GM23338 (cell line): ENCODE measurements at regions not wholly inside any gene's neighbourhood (a gene's known extent, or its start where the extent isn't known, plus 50 kb on each side); places are given as distances from the start of the nearest gene placed in this dataset.

ENCODE experiments used
- EZH2 ChIP-seq: fragments of 200-600 bp; sonication (generic); IDR thresholded peaks from one replicate; pipeline ENCODE4 v1.8.0; 2017; ENCODE audit warnings: antibody characterized with exemption, mild to moderate bottlenecking, low read depth; ENCODE audit not compliant: unreplicated experiment
- EZH2phosphoT487 ChIP-seq: fragments of 200-600 bp; sonication (generic); IDR thresholded peaks from one replicate; pipeline ENCODE4 v1.8.1; 2018; ENCODE audit warnings: antibody characterized with exemption; ENCODE audit not compliant: unreplicated experiment
- POLR2AphosphoS5 ChIP-seq: IDR thresholded peaks from 2 replicates; pipeline ENCODE4 v1.6.1; 2016; ENCODE audit warnings: antibody characterized with exemption, low read depth
- TF ChIP-seq, protein P1 (sequence below), 2 experiments: fragments of 200-600 bp in 1 of 2; sonication (generic) in 1 of 2; conservative IDR thresholded peaks; 2 replicates each; pipeline versions ENCODE4 v1.5.1 to v1.6.1; 2016 to 2017; ENCODE audit warnings: antibody characterized with exemption in 2 of 2, low read depth in 2 of 2, mild to moderate bottlenecking in 2 of 2, moderate library complexity in 1 of 2
- TF ChIP-seq, protein P2 (sequence below): IDR thresholded peaks from one replicate; pipeline ENCODE4 v1.6.1; 2018; ENCODE audit warnings: antibody characterized with exemption; ENCODE audit not compliant: unreplicated experiment
- TF ChIP-seq, protein P3 (sequence below): fragments of 250-450 bp; sonication (Bioruptor Pico); IDR thresholded peaks from 2 replicates; pipeline ENCODE4 v1.5.0; 2020; ENCODE audit warnings: mild to moderate bottlenecking, moderate library complexity

DNA sequence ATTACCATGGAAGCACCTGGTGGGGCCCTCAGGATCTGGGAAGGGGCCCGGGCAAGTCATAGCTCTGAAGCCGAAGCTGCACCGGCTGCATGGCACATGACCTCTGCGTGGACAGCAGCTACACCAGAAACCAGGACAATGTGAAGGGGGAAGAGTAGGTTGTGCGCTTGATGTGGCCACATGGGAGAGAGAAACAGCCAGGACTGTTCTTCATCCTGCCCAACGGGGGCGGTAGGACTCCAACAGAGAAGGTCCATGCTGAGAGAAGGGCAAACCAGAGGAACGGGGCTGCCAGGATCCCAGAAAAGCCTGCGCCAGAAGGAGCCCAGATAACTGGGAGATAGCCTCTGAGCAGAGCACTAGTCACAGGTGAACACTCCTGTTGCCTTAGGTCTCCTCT lies 54.9 kb upstream of the PRR20G start:
- no peak for TF ChIP-seq POLR2AphosphoS5
- TF ChIP-seq, protein P1, sequence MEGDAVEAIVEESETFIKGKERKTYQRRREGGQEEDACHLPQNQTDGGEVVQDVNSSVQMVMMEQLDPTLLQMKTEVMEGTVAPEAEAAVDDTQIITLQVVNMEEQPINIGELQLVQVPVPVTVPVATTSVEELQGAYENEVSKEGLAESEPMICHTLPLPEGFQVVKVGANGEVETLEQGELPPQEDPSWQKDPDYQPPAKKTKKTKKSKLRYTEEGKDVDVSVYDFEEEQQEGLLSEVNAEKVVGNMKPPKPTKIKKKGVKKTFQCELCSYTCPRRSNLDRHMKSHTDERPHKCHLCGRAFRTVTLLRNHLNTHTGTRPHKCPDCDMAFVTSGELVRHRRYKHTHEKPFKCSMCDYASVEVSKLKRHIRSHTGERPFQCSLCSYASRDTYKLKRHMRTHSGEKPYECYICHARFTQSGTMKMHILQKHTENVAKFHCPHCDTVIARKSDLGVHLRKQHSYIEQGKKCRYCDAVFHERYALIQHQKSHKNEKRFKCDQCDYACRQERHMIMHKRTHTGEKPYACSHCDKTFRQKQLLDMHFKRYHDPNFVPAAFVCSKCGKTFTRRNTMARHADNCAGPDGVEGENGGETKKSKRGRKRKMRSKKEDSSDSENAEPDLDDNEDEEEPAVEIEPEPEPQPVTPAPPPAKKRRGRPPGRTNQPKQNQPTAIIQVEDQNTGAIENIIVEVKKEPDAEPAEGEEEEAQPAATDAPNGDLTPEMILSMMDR (conservative IDR thresholded peaks at IDR 0.05; ENCODE audit: low read depth in 2 of 2), result peak; percentile 55 to 80
- no peak for TF ChIP-seq EZH2
- no peak for TF ChIP-seq EZH2phosphoT487
- TF ChIP-seq, protein P2, sequence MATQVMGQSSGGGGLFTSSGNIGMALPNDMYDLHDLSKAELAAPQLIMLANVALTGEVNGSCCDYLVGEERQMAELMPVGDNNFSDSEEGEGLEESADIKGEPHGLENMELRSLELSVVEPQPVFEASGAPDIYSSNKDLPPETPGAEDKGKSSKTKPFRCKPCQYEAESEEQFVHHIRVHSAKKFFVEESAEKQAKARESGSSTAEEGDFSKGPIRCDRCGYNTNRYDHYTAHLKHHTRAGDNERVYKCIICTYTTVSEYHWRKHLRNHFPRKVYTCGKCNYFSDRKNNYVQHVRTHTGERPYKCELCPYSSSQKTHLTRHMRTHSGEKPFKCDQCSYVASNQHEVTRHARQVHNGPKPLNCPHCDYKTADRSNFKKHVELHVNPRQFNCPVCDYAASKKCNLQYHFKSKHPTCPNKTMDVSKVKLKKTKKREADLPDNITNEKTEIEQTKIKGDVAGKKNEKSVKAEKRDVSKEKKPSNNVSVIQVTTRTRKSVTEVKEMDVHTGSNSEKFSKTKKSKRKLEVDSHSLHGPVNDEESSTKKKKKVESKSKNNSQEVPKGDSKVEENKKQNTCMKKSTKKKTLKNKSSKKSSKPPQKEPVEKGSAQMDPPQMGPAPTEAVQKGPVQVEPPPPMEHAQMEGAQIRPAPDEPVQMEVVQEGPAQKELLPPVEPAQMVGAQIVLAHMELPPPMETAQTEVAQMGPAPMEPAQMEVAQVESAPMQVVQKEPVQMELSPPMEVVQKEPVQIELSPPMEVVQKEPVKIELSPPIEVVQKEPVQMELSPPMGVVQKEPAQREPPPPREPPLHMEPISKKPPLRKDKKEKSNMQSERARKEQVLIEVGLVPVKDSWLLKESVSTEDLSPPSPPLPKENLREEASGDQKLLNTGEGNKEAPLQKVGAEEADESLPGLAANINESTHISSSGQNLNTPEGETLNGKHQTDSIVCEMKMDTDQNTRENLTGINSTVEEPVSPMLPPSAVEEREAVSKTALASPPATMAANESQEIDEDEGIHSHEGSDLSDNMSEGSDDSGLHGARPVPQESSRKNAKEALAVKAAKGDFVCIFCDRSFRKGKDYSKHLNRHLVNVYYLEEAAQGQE, result no peak
- TF ChIP-seq, protein P3, sequence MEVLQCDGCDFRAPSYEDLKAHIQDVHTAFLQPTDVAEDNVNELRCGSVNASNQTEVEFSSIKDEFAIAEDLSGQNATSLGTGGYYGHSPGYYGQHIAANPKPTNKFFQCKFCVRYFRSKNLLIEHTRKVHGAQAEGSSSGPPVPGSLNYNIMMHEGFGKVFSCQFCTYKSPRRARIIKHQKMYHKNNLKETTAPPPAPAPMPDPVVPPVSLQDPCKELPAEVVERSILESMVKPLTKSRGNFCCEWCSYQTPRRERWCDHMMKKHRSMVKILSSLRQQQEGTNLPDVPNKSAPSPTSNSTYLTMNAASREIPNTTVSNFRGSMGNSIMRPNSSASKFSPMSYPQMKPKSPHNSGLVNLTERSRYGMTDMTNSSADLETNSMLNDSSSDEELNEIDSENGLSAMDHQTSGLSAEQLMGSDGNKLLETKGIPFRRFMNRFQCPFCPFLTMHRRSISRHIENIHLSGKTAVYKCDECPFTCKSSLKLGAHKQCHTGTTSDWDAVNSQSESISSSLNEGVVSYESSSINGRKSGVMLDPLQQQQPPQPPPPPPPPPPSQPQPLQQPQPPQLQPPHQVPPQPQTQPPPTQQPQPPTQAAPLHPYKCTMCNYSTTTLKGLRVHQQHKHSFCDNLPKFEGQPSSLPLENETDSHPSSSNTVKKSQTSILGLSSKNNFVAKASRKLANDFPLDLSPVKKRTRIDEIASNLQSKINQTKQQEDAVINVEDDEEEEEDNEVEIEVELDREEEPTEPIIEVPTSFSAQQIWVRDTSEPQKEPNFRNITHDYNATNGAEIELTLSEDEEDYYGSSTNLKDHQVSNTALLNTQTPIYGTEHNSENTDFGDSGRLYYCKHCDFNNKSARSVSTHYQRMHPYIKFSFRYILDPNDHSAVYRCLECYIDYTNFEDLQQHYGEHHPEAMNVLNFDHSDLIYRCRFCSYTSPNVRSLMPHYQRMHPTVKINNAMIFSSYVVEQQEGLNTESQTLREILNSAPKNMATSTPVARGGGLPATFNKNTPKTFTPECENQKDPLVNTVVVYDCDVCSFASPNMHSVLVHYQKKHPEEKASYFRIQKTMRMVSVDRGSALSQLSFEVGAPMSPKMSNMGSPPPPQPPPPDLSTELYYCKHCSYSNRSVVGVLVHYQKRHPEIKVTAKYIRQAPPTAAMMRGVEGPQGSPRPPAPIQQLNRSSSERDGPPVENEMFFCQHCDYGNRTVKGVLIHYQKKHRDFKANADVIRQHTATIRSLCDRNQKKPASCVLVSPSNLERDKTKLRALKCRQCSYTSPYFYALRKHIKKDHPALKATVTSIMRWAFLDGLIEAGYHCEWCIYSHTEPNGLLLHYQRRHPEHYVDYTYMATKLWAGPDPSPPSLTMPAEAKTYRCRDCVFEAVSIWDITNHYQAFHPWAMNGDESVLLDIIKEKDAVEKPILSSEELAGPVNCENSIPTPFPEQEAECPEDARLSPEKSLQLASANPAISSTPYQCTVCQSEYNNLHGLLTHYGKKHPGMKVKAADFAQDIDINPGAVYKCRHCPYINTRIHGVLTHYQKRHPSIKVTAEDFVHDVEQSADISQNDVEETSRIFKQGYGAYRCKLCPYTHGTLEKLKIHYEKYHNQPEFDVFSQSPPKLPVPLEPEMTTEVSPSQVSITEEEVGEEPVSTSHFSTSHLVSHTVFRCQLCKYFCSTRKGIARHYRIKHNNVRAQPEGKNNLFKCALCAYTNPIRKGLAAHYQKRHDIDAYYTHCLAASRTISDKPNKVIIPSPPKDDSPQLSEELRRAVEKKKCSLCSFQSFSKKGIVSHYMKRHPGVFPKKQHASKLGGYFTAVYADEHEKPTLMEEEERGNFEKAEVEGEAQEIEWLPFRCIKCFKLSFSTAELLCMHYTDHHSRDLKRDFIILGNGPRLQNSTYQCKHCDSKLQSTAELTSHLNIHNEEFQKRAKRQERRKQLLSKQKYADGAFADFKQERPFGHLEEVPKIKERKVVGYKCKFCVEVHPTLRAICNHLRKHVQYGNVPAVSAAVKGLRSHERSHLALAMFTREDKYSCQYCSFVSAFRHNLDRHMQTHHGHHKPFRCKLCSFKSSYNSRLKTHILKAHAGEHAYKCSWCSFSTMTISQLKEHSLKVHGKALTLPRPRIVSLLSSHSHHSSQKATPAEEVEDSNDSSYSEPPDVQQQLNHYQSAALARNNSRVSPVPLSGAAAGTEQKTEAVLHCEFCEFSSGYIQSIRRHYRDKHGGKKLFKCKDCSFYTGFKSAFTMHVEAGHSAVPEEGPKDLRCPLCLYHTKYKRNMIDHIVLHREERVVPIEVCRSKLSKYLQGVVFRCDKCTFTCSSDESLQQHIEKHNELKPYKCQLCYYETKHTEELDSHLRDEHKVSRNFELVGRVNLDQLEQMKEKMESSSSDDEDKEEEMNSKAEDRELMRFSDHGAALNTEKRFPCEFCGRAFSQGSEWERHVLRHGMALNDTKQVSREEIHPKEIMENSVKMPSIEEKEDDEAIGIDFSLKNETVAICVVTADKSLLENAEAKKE (CRISPR knock-in tag), result no peak
